Thoracic aorta (tissue), 2 donors: ENCODE measurements at regions not wholly inside any gene's neighbourhood (a gene's known extent, or its start where the extent isn't known, plus 50 kb on each side); places are given as distances from the start of the nearest gene placed in this dataset.

Source experiments
- ATAC-seq: fragments of 150-250 bp; one replicate; pipeline ENCODE4 v1.8.0; 2017; ENCODE audit warnings: low read depth; ENCODE audit not compliant: insufficient number of reproducible peaks, low FRiP score
- DNase-seq: peaks from one replicate; pipeline ENCODE4 v3.0.0-alpha.2; 2020; ENCODE audit warnings: low spot score
- H3K27ac ChIP-seq, 2 donors: fragments of 200-600 bp; sonication (generic); 1 replicate in 1 of 2; 2 replicates in 1 of 2; pipeline ENCODE4 v1.5.1; 2016; ENCODE audit warnings: mild to moderate bottlenecking in 2 of 2, moderate library complexity in 2 of 2
- H3K27me3 ChIP-seq: fragments of 200-600 bp; sonication (generic); replicated peaks from 2 replicates; pipeline ENCODE4 v1.6.0; 2016; ENCODE audit warnings: mild to moderate bottlenecking; ENCODE audit not compliant: insufficient read depth
- H3K36me3 ChIP-seq: fragments of 200-600 bp; sonication (generic); one replicate; pipeline ENCODE4 v1.5.1; 2016
- H3K4me1 ChIP-seq, 2 donors: fragments of 200-600 bp; sonication (generic); 1 replicate in 1 of 2; 2 replicates in 1 of 2; pipeline versions ENCODE4 v1.5.1 to v1.6.0; 2016; ENCODE audit warnings: low read depth in 2 of 2, mild to moderate bottlenecking in 1 of 2; ENCODE audit not compliant: control insufficient read depth in 1 of 2
- H3K4me3 ChIP-seq: fragments of 200-600 bp; sonication (generic); 2 replicates; pipeline ENCODE4 v1.5.1; 2016; ENCODE audit warnings: mild to moderate bottlenecking
- H3K9me3 ChIP-seq: fragments of 200-600 bp; sonication (generic); 2 replicates; pipeline ENCODE4 v1.5.1; 2016
- CTCF ChIP-seq: fragments of 200-600 bp; sonication (generic); IDR thresholded peaks from one replicate; pipeline ENCODE4 v1.5.1; 2019; ENCODE audit warnings: antibody characterized with exemption

DNA sequence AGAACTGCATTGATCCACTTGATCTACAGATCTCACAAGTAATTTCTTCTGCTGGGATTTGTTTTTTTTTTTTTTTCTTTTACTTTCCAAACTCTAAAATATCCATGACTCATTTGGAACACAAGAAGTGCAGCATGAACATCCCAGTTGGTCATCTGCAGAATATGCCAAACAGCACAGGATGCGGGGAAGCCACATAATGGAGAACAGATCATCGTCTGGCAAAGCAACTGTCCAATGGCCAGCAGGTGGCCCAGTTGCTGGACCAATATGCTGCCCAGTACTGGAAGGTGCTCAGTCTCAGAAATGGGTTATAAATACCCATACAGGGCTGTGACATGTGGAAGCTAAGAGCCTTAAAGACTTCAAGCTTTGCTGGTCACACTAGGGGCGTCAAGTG, 221.3 kb upstream of the TAS2R1 start:
- TF ChIP-seq CTCF: no peak
- ATAC-seq (no peak), DNase-seq (no peak)
- Histone ChIP-seq H3K27ac (no peak overlapping the region), H3K4me3 (no peak overlapping the region), H3K9me3 (no peaks in the 10 kb centered on the region), H3K4me1 (no peaks in the 10 kb centered on the region), H3K36me3 (no peaks in the 10 kb centered on the region), H3K27me3 (no peaks in the 10 kb centered on the region)

- Histone ChIP-seq H3K27ac (no peak overlapping the region), H3K4me1 (no peaks in the 10 kb centered on the region), H3K9me3 (no peaks in the 10 kb centered on the region), H3K4me3 (no peak overlapping the region), H3K36me3 (no peaks in the 10 kb centered on the region), H3K27me3 (no peaks in the 10 kb centered on the region)
- TF ChIP-seq CTCF: no peak
- DNase-seq: no peak
- ATAC-seq: no peak
These were observed 220.3 kb upstream of the TAS2R1 start for GRCh38 chr5:9850456-9850855.

DNA sequence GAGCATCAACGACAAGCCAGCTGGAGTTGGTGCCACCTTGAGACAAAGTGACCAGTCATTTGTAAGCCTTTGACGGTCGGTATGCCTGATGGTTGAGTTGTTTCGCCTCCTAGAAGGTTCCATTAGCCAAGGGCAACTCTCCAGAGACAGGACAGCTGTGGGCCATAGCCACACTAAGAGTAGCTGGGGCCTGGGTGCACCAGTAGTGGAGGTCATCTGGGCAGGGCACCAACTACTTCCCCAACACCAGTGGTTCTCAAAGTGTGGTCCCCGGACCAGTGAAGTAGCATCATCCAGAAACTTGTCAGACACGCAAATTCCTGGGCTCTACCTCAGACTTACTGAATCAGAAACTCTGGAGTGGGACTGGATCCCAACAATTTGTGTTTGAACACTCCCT, 217.5 kb upstream of the TAS2R1 start:
- no peaks in the 10 kb centered on the region for H3K36me3 ChIP-seq
- H3K4me3 ChIP-seq: no peak overlapping the region
- H3K27me3 ChIP-seq: no peaks in the 10 kb centered on the region
- H3K9me3 ChIP-seq: no peaks in the 10 kb centered on the region
- no peak for TF ChIP-seq CTCF
- no peaks in the 10 kb centered on the region for H3K4me1 ChIP-seq
- H3K27ac ChIP-seq: no peak overlapping the region
- DNase-seq: no peak
- no peak for ATAC-seq

- no peak for DNase-seq
- Histone ChIP-seq H3K9me3 (no peaks in the 10 kb centered on the region), H3K4me1 (no peaks in the 10 kb centered on the region), H3K36me3 (no peaks in the 10 kb centered on the region), H3K27ac (no peak overlapping the region), H3K4me3 (no peak overlapping the region), H3K27me3 (no peaks in the 10 kb centered on the region)
- ATAC-seq: no peak
- no peak for TF ChIP-seq CTCF
These were observed 215.0 kb upstream of the TAS2R1 start for GRCh38 chr5:9845185-9845584.

DNA sequence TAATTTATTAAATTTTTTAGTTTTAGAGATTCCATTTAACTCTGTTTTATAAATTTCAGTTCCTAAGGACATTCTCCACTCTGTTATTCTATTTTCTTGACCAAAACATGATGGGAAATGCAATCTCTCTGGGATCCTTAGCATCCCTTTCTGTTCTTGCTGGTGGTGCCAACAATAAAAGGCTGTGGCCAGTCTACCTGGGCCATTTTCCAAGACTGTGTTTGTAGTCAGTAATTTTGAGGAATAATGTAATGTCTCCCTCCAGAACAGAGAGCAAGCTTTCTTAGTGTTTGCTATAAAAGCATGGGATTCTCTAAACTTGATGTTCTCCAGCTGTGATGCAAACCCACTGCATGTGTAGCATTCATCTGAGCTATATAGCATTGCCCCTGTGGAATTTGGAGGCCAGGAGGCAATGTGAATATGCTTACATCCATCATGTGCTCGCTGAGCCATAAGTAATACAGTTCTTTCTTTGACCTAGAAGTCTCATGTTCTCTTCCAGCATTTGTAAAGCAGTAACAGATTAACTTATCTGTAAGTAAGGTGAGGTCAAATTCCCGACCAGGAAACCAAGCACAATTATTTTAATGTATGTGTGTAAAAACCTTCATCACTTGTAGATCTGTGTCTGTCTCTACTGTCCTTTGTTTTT, 211.5 kb upstream of the TAS2R1 start:
- no peaks in the 10 kb centered on the region for H3K36me3 ChIP-seq
- no peak overlapping the region for H3K4me3 ChIP-seq
- H3K27me3 ChIP-seq: no peaks in the 10 kb centered on the region
- TF ChIP-seq CTCF: no peak
- H3K4me1 ChIP-seq: no peaks in the 10 kb centered on the region
- DNase-seq (no peak), ATAC-seq (no peak)
- H3K9me3 ChIP-seq: no peaks in the 10 kb centered on the region
- H3K27ac ChIP-seq: no peak overlapping the region
